NCI-H345 treated with DMSO at 0.1 percent for 48 hours (cell line): ENCODE measurements at regions not wholly inside any gene's neighbourhood (a gene's known extent, or its start where the extent isn't known, plus 50 kb on each side); places are given as distances from the start of the nearest gene placed in this dataset.

Experiments
- DNase-seq: peaks from one replicate; lab custom pipeline; 2025; ENCODE audit not compliant: unreplicated experiment; lab: John Stamatoyannopoulos, UW

GRCh38 chr15:62625429-62626033 lies 417.0 kb upstream of the TPM1 start:
- DNase-seq = no peak

GRCh38 chr15:62626903-62627302 lies 415.6 kb upstream of the TPM1 start:
- no peak for DNase-seq

- DNase-seq = no peak
These were observed 411.3 kb upstream of the TPM1 start for GRCh38 chr15:62631076-62631724.

- no peak for DNase-seq
These were observed 405.5 kb upstream of the TPM1 start for GRCh38 chr15:62636823-62637573.

GRCh38 chr15:62637574-62637897 lies 405.0 kb upstream of the TPM1 start:
- no peak for DNase-seq

GRCh38 chr15:62637950-62638619 lies 404.5 kb upstream of the TPM1 start:
- no peak for DNase-seq

GRCh38 chr15:62639432-62639831 lies 403.1 kb upstream of the TPM1 start:
- DNase-seq = no peak

GRCh38 chr15:62639906-62640605 lies 402.5 kb upstream of the TPM1 start:
- DNase-seq = no peak

GRCh38 chr15:62641825-62642224 lies 400.7 kb upstream of the TPM1 start:
- no peak for DNase-seq

- no peak for DNase-seq
These were observed 399.0 kb upstream of the TPM1 start for GRCh38 chr15:62643572-62643971.

- DNase-seq = no peak
These were observed 398.2 kb upstream of the TPM1 start for GRCh38 chr15:62644216-62644888.

- no peak for DNase-seq
These were observed 397.4 kb upstream of the TPM1 start for GRCh38 chr15:62644889-62645742.

- no peak for DNase-seq
These were observed 395.2 kb upstream of the TPM1 start for GRCh38 chr15:62647202-62647842.

GRCh38 chr15:62647843-62648505 lies 394.6 kb upstream of the TPM1 start:
- no peak for DNase-seq

- no peak for DNase-seq
These were observed 393.6 kb upstream of the TPM1 start for GRCh38 chr15:62648954-62649353.

- DNase-seq = no peak
These were observed 392.6 kb upstream of the TPM1 start for GRCh38 chr15:62649793-62650420.

GRCh38 chr15:62653122-62653521 lies 389.4 kb upstream of the TPM1 start:
- no peak for DNase-seq

- no peak for DNase-seq
These were observed 386.5 kb upstream of the TPM1 start for GRCh38 chr15:62656071-62656470.
